GM12801 (cell line): ENCODE measurements at regions not wholly inside any gene's neighbourhood (a gene's known extent, or its start where the extent isn't known, plus 50 kb on each side); places are given as distances from the start of the nearest gene placed in this dataset.

Source experiments
- TF ChIP-seq, protein P1 (sequence below): IDR thresholded peaks from one replicate; pipeline ENCODE4 v1.5.1; 2011; ENCODE audit warnings: control low read depth; ENCODE audit not compliant: insufficient read length; ENCODE audit errors: extremely low read depth

DNA sequence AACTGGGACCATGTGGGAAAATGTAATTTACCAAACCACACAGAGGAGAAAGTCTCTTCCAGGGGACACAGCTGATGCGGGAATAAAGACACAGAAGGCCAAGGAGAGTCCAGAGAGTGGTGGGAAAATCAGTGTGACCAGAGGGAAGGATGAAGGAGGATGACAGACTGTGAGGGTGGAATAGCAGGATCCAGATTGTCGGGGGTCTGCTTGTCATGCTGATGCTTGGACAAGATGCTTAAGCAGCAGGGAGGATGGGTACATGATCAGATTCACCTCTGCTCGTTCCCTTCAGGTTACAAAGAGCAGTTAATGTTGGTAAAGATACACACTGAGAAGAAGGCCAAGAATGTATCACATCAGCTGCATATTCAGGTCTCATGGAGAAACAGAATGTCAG lies 117.1 kb upstream of the ZNF644 start:
- TF ChIP-seq, protein P1, sequence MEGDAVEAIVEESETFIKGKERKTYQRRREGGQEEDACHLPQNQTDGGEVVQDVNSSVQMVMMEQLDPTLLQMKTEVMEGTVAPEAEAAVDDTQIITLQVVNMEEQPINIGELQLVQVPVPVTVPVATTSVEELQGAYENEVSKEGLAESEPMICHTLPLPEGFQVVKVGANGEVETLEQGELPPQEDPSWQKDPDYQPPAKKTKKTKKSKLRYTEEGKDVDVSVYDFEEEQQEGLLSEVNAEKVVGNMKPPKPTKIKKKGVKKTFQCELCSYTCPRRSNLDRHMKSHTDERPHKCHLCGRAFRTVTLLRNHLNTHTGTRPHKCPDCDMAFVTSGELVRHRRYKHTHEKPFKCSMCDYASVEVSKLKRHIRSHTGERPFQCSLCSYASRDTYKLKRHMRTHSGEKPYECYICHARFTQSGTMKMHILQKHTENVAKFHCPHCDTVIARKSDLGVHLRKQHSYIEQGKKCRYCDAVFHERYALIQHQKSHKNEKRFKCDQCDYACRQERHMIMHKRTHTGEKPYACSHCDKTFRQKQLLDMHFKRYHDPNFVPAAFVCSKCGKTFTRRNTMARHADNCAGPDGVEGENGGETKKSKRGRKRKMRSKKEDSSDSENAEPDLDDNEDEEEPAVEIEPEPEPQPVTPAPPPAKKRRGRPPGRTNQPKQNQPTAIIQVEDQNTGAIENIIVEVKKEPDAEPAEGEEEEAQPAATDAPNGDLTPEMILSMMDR: no peak

DNA sequence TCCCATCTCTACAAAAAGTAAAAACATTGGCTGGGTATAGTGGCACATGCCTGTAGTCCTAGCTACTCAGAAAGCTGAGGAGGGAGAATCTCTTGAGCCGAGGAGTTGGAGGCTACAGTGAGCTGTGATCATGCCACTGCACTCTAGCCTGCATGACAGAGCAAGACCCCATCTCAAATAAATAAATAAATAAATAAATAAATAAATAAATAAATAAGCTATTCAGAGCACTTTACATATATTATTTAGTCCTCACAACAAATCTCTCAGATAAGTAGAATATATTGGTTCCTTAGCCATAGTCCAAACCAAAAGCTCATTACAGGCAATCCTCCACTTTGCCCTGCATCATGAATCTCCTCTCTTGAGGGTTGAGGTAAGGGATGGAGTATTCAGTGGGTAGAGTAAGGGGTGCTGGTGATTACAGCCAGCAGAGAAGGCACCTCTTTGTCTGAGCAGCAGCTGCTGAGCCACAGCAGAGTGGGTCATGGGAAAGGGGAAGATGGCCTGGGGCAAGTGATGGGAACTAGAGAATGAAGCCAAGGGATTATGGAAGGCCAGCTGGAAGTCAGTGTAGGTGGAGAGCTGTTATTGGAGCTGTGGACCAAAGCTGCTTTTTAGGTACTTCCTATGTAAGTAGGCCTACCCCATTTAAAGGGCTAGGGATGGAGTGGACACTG lies 115.5 kb upstream of the ZNF644 start:
- TF ChIP-seq, protein P1: no peak

DNA sequence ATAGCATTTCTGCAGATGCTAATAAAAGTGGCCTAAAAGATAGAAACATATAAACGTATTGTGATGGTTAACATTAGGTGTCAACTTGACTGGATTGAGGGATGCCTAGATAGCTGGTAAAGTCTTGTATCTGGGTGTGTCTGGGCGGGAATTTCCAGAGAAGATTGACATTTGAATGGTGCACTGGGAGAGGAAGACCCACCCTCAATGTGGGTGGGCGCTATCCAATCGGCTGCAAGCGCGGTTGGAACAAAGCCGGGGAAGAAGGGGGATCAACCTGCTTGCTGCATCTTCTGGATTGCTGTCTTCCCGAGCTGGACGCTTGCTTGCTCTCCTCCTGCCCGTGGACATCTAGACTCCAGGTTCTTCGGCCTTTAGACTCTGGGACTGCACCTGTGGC lies 114.0 kb upstream of the ZNF644 start:
- TF ChIP-seq, protein P1: no peak

DNA sequence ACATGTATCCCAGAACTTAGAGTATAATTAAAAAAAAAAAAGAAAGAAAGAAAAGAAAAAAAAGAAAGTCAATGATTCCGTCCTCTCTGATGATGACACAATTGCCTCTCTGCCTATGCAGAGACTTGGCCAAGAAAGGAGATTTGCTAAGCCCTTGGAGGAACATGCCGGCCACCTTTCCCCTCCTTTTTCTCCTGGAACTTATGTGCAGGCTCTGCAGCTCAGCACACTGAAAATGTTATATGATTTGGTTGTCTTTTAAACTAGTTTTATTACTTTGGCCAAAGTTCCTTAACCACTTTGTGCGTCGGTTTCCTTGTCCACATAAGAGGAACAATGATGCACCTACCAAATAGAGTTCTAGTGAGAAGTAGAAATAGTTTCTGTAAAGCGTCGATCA lies 111.4 kb upstream of the ZNF644 start:
- TF ChIP-seq, protein P1: no peak

DNA sequence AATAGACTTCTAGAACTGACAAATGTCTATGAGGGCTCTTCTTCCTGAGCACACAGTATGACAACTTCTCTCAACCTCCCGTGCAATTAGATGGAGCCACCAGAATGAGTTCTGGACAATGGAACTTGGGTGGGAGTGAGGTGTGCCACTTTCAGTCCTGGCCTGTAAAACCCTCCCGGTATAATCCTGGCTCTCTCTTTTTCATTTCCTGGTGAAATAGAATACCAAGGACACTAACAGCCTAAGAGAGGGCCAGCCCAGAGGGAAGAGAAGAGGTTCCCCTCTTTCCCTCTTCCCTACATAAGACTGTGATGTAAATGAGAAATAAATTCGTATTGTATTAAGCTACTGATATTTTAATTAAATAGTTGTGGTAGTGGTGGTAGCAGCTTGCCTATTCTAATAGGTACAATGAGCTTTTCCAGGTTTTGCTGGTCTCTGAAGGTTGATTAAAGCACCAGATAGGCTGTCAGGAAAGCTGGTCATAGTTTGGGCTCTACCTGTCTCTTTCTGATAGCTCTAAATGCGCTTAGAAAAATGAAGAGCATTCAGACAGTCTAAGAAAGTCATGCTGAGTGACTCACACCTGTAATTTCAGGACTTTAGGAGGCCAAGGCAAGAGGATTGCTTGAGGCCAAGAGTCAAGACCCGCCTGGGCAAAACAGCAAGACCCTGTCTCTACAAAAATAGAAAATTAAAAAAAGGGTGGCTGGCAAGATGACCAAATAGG lies 108.6 kb upstream of the ZNF644 start:
- TF ChIP-seq, protein P1: no peak

DNA sequence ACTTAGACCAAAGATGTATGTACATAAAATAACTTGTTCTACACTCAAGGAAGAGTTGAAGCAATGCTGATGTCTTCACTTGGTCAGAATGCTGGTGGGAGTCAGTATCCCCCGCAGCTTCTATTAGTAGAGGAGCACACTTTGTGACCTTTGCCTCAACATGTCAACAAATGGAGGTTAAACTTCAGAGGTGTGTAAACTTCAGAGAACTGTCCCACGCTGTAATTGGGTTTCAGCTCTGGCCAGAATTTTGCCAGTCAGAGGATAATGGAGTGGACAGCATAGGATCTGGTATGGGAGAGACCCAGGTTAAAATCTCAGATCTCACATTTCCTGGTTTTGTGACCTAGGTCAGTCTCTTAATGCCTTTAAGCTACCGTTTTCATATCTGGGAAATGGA lies 107.6 kb upstream of the ZNF644 start:
- TF ChIP-seq, protein P1: no peak

DNA sequence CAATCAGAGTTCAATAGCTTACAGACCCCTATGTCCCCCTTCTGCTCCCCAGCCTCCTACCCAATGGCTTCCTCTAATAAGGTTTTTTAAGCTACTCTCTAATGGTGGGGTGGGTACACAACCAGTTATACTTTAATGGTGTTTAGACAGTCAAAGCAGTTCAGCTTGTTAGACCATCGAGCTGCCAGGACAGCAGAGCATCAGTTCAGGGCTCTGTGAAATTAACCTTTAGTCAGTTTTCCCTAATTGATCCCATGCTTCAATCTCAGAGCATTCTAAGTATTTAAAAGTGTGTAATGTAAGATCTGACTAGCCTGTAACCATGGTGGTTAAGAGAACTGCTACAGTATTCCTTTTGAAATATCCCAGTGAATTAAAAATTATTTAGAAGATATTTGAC lies 107.2 kb upstream of the ZNF644 start:
- TF ChIP-seq, protein P1: no peak
